Ovary (tissue), 3 donors: ENCODE measurements at regions not wholly inside any gene's neighbourhood (a gene's known extent, or its start where the extent isn't known, plus 50 kb on each side); places are given as distances from the start of the nearest gene placed in this dataset.

ENCODE experiments used
- POLR2A ChIP-seq: fragments of 450-650 bp; IDR thresholded peaks from one replicate; pipeline ENCODE4 v1.6.1; 2017; ENCODE audit warnings: antibody characterized with exemption, mild to moderate bottlenecking, moderate library complexity
- TF ChIP-seq, protein P1 (sequence below), 3 donors: fragments of 450-650 bp in 2 of 3; fragments of 200-600 bp in 1 of 3; IDR thresholded peaks; one replicate each; pipeline versions ENCODE4 v1.5.1 to v1.8.0; 2016 to 2022; ENCODE audit warnings: antibody characterized with exemption in 3 of 3, mild to moderate bottlenecking in 1 of 3
- donor health status: DM: no; HTN: no; CAD: no.

DNA sequence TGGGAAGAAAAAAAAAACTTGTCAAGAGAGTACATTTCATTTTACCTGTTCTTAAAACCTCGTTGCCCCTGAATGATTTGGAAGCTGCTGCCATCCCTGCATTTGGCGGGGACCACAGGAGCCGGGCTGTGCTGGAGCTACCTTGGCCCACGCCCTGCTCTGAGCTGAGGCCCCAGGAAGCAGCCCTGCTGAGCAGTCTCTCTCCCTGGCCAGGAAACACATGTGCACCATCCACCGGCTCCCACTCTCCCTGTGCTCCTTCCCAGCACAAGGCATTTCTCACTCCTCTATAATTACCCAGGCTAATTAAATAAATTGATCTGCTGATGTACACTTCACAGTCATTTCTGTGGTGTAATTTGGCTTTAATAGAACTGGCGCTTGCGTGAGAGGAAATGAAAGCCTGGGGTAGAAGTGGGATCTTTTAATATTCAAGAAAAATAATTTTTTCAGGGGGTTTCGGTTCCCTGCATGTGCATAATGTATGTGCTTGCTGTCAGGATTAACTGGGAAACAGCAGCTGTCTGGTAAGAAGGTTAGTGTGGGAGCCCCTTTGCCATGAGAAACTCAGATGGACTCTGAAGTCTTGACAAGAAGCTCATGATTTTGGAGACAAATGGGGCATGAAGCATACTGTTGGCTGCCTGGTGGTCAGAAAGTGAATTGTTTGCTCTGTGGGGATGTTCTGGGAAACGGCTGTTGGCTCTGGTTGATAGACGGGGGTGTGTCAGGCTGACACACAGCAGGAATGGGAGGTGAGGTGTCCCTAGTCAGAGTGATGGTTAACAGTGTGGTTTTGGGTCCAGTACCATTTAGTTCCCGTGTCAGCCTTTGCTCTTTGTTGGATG lies 252.3 kb upstream of the EEF2KMT start:
- TF ChIP-seq, protein P1, sequence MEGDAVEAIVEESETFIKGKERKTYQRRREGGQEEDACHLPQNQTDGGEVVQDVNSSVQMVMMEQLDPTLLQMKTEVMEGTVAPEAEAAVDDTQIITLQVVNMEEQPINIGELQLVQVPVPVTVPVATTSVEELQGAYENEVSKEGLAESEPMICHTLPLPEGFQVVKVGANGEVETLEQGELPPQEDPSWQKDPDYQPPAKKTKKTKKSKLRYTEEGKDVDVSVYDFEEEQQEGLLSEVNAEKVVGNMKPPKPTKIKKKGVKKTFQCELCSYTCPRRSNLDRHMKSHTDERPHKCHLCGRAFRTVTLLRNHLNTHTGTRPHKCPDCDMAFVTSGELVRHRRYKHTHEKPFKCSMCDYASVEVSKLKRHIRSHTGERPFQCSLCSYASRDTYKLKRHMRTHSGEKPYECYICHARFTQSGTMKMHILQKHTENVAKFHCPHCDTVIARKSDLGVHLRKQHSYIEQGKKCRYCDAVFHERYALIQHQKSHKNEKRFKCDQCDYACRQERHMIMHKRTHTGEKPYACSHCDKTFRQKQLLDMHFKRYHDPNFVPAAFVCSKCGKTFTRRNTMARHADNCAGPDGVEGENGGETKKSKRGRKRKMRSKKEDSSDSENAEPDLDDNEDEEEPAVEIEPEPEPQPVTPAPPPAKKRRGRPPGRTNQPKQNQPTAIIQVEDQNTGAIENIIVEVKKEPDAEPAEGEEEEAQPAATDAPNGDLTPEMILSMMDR (IDR thresholded peaks at IDR 0.05): no peak
- TF ChIP-seq POLR2A: no peak
